Stimulated activated CD4-positive, alpha-beta T cell treated with anti-CD3 and anti-CD28 coated beads, Interleukin-4, amount 100 ng/mL, for 4 hours (primary cell): ENCODE measurements at regions not wholly inside any gene's neighbourhood (a gene's known extent, or its start where the extent isn't known, plus 50 kb on each side); places are given as distances from the start of the nearest gene placed in this dataset.
"Not testable (repeated sequence)": the region's sequence is repeated elsewhere in the genome, so short reads cannot be mapped to it uniquely, and the experiment has no call there.

Experiments used
- DNase-seq, 2 experiments: peaks; one replicate each; pipeline ENCODE4 v3.0.0-alpha.2; 2020

DNA sequence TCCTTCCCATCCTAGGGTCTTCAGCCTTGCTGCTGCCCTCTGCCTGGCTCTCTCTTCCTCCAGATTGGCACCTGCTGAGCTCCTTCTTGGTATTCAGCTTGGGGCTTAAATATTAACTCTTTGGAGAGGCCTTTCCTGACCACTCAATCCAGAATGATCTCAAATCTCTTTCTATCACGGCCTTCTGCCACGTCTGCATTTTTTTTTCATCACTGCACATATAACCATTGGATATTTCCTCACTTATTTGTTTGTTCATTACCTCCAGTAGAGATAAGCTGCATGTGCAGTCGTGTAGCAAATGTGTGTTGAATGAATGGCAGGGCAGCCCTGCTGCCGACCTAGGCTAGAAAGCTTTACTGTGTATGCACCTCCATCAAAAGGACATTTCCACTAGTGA is 51.6 kb upstream of the MPP7 start:
- no peak for DNase-seq

- DNase-seq = no peak
Observed at GRCh38 chr10:28355376-28355775, 52.5 kb upstream of the MPP7 start.

DNA sequence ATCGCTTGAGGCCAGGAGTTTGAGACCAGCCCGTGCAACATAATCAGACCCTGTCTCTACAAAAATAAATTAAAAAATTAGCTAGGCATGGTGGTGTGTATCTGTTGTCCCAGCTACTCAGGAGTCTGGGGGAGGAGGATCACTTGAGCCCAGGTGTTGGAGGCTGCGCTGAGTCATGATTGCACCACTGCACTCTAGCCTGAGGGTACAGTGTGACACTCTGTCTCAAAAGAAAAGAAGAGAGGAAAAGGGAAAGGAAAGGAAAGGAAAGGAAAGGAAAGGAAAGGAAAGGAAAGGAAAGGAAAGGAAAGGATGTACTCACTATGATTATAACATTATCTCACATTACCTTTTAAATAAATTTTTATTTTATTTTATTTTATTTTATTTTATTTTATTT is 56.5 kb upstream of the MPP7 start:
- no peak for DNase-seq

GRCh38 chr10:28360175-28360574 is 57.3 kb upstream of the MPP7 start:
- no peak for DNase-seq

DNA sequence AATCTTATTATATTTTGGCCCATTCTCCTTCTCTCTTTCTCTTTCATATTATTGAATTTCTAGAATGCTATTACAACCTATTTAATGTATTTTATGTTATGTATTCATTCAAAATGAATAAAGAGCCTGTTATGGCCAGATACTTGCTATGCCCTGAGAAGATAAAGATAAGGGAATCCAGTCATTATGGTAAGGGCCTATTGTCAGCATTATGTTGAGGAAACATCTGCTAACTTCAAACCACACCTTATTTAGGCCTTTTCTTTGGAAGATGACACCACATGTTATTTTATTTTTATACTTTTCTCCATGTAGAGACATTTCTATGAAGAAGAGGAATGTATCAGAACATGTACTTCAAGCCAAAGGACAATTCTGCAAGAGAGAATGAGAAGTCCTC is 60.5 kb upstream of the MPP7 start:
- DNase-seq = no peak

DNA sequence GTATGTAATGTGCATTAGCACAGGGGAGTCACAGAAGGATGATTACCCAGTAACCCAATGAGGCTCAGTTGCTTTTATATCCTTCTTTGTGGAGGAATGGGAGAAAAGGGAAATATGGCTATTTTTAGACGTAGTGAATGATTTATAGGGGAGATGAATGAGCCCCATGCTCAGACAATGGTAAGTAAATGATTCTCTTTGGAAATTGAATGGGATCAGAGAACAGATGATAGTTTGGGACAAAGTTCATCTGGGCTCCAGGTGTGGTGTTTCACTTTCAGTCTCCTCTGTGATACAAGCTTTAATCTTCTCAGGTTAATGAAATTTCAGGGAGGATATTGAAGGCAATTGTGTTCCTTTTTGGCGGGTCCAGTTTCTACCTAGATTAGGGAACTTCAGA is 63.0 kb upstream of the MPP7 start:
- no peak for DNase-seq

DNA sequence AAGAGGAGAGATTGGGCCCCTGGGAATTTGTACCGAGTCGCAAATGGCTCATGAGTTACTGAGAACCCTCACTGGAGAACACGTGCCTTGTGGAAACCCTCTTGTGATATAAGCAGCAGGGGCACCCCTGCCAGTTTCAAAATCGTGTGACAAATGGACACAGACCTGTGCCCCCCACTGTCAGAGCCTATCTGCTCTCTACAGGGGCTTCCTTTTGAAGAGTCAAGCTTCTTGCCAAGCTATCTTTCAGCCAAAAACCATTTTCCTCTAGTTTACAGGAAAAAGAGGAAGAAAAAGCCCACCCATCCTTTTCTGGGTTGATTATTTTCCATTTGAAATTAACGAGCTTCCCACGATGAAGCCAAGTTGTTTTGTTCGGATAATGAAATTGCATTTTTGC is 64.1 kb upstream of the MPP7 start:
- DNase-seq = no peak

DNA sequence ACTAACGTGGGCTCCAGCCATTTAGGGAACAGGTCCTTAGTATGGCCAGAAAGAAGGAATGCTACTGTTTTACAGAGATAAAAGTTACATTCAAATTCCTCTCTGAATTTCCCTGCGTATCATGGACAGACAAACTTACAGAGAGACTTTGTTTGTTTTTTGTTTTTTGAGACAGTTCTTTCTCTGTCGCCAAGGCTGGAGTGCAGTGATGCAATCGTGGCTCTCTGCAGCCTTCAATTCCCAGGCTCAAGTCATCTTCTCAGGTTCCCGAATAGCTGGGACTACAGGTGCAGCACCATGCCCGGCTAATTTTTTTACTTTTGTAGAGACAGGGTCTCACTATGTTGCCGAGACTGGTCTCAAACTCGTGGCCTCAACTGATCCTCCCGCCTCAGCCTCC is 64.5 kb upstream of the MPP7 start:
- DNase-seq = no peak

GRCh38 chr10:28367929-28368484 is 65.1 kb upstream of the MPP7 start:
- peak; percentile 29 to 59 for DNase-seq

GRCh38 chr10:28370107-28370835 is 67.4 kb upstream of the MPP7 start:
- DNase-seq = no peak

DNA sequence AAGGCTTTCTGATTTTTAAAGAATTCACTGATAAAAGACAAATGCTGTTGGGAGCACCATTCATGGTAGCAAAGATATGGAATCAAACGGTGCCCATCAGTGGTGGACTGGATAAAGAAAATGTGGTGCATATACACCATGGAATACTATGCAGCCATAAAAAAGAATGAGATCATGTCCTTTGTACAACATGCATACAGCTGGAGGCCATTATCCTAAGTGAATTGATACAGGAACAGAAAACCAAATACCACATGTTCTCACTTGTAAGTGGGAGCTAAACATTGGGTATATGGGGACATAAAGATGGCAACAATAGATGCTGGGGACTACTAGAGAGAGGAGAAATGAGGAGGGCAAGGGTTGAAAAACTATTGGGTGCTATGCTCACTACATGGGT is 68.8 kb upstream of the MPP7 start:
- DNase-seq = not testable (repeated sequence)

GRCh38 chr10:28374036-28374435 is 71.2 kb upstream of the MPP7 start:
- no peak for DNase-seq

DNA sequence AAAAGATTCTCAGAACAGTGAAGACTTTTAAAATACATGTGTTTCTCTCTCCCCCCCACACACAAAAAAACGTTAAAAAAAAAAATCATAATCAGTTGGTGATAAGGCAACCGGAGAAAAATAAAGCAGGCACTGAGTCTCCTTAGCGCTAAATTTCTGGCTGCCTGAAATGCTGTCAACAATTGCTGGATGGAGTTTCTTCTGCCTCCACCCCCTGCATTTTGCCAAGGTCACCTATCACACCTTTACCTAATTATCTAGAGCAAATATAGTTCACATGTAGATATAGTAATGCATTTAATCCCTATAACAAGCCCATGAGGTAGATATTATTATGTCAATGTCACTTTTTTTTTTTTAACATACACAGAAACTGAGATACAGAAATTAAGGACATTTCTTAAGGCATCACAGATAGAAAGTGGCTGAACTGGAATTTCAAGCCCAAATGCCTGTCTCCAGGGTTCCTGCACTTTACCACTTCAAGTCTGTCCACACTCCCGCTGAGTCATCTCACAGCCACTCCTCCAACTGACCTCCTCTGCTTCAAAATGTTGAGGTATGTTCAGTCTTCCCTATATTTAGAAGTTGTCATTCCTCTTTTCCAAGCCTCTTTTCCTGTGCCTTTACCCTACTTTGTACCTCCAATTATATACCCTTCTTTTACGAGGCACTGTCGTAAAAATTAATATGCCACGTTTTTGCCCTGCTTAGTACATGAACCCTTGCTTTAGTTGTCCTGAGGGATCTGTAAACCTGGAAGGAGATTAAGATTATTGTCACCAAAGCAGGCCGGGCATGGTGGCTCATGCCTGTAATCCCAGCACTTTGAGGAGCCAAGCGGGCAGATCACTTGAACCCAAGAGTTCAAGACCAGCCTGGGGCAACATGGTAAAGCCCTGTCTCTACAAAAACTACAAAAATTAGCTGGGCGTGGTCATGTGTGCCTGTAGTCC is 72.8 kb upstream of the MPP7 start:
- no peak for DNase-seq

- no peak for DNase-seq
Observed at GRCh38 chr10:28378986-28379585, 76.2 kb upstream of the MPP7 start.

DNA sequence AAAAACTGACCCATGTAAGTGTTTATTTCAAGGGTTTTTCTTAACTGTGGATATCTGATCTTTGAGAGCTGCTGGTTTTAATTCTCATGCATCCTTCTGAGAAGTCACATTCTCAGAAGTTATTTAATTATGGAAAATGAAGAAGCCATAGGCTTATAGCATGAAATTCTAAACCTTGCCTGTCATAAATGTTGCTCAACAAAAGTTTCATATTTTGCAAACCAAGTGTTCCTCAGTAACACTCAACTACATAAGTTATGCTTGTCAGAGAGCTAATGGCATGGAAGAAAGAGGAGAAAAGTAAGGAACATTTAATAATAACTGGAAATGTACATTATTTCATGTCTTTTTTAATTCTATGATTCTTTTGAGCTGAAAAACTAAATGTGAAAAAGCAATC is 78.6 kb upstream of the MPP7 start:
- DNase-seq = no peak

GRCh38 chr10:28381903-28382347 is 79.1 kb upstream of the MPP7 start:
- DNase-seq = peak; percentile 69 to 75

- no peak for DNase-seq
Observed at GRCh38 chr10:28382525-28383269, 79.8 kb upstream of the MPP7 start.

DNA sequence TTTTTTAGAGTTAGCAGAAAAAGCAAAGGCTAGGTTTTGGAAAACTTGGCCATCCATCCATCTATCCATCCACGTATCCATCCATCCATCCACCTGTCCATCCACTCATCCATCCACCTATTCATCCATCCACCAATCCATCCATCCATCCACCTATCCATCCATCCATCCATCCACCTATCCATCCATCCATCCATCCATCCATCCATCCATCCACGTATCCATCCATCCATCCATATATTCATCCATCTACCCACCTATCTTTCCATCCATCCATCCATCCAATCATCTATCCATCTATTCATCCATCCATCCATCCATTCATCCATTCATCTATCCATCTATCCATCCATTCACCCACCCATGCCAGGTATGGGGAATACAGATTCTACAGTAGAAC is 81.7 kb upstream of the MPP7 start:
- no peak for DNase-seq

DNA sequence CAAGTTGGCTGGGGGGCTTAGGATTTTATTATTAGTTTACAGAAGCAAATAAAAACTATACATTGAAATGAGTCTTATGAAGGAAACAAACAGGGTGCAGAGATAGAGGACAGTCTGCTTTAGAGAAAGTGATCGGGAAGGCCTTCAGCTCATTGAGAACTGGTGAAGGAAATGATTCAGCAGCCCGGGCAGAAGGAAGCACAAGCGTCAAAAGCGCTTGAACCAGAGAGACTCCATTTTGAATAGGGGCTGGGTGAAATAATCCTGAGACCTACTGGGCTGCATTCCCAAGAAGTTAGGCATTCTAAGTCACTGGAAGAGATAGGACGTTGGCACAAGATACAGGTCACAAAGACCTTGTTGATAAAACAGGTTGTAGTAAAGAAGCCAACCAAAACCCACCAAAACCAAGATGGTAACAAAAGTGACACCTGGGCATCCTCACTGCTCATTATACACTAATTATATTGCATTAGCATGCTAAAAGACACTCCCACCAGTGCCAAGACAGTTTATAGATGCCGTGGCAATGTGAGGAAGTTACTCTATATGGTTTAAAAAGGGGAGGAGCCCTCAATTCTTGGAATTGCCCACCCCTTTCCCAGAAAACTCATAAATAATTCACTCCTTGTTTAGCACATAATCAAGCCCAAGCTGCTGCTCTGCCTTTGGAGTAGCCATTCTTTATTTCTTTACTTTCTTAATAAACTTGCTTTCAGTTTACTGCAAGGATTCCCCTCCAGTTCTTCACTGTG is 83.1 kb upstream of the MPP7 start:
- no peak for DNase-seq

- DNase-seq = no peak
Observed at GRCh38 chr10:28386503-28386868, 83.6 kb upstream of the MPP7 start.

GRCh38 chr10:28387140-28387539 is 84.3 kb upstream of the MPP7 start:
- no peak for DNase-seq

- DNase-seq = no peak
Observed at GRCh38 chr10:28391283-28391682, 88.4 kb upstream of the MPP7 start.
